ENCODE measurements at regions not wholly inside any gene's neighbourhood (a gene's known extent, or its start where the extent isn't known, plus 50 kb on each side); places are given as distances from the start of the nearest gene placed in this dataset.

DNA sequence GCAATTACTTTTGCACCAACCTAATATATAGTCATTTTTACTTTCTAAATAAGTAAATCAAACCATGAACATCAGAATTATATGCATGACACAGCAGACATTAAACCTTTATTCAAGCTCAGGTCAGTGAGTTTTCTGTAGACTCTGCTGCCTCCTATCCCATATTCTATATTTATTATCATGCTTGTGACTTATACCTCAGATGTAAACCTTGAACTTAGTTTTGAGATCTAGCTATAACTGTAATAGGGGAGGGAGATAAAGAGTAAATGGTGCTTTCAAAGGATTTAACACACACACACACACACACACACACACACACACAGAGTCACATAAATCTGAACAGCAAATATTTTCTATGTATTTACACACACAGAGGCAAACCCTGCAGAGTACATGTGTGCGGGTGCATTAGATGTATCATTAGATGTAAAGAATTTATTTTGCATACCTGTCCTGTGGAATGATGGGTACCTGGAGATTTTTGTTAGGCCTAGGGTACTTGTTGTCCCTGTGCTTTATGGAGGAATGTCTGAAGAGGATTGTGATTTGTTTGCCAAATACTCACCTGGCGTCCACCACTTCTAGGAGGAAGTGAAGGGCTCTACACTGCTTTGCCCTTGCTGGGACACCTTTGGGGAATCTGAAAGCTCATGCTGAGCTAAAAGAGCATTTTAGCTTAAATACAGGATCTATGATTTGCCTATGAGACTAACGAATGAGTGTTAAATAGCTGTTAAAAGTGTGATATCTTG is 521.9 kb downstream of the KLF5 start:
- intact Hi-C loops (cut with micrococcal nuclease): no loop called here
- H3K27me3 Mint-ChIP-seq: peaks cover 1% of the 10 kb centered on the region
- H3K4me3 Mint-ChIP-seq: no peak overlapping the region
- DNase-seq (no peak), ATAC-seq (no peak)
- no peak overlapping the region for H3K27ac Mint-ChIP-seq
- no peaks in the 10 kb centered on the region for H3K4me1 Mint-ChIP-seq (ENCODE audit: low read depth)
- CTCF ChIA-PET: no interaction called here
- peaks cover 3% of the 10 kb centered on the region for H3K9me3 Mint-ChIP-seq
- no peaks in the 10 kb centered on the region for H3K36me3 Mint-ChIP-seq (ENCODE audit: low read depth)
- POLR2A ChIA-PET: no interaction called here
- TF ChIP-seq, protein P1, sequence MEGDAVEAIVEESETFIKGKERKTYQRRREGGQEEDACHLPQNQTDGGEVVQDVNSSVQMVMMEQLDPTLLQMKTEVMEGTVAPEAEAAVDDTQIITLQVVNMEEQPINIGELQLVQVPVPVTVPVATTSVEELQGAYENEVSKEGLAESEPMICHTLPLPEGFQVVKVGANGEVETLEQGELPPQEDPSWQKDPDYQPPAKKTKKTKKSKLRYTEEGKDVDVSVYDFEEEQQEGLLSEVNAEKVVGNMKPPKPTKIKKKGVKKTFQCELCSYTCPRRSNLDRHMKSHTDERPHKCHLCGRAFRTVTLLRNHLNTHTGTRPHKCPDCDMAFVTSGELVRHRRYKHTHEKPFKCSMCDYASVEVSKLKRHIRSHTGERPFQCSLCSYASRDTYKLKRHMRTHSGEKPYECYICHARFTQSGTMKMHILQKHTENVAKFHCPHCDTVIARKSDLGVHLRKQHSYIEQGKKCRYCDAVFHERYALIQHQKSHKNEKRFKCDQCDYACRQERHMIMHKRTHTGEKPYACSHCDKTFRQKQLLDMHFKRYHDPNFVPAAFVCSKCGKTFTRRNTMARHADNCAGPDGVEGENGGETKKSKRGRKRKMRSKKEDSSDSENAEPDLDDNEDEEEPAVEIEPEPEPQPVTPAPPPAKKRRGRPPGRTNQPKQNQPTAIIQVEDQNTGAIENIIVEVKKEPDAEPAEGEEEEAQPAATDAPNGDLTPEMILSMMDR (IDR thresholded peaks at IDR 0.05): no peak

DNA sequence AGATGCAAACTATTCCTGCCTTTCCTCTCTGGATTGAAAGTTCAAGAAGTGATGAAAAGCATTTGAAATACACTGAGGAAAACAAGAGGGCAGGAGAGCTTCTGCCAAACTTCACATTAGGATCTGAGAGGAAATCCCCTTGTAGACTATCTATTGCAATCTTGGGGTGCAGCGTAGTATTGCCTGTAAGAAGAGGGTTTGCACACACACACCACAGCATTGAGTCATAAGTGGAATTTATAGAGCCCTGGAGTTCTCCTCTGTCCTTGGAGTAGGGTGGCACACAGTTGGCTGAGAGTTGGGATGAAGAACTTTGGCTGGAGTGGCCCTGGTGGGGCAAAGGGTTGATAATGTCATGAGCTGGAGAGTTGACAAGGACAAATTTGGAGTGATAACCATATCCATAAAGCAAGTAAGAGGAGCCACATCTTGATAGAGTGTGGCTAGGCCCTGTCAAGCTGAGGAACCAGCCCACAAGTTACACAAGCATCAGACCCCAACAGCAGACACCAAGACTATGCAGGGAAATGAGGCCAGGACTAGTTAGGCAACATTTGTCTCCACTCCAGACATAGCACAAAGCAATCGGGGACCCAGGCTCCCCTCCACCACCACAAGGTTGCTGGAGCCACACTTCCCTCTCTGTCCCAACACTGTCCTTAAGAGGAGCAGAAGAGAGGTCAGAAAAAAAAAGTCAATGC is 520.9 kb downstream of the KLF5 start:
- Mint-ChIP-seq H3K27ac (no peak overlapping the region), H3K9me3 (no peaks in the 10 kb centered on the region), H3K4me3 (no peak overlapping the region), H3K36me3 (ENCODE audit: low read depth) (no peaks in the 10 kb centered on the region), H3K27me3 (peaks cover 1% of the 10 kb centered on the region), H3K4me1 (ENCODE audit: low read depth) (no peaks in the 10 kb centered on the region)
- CTCF ChIA-PET: no interaction called here
- ATAC-seq: no peak
- TF ChIP-seq, protein P1 (IDR thresholded peaks at IDR 0.05): no peak
- POLR2A ChIA-PET: no interaction called here
- no peak for DNase-seq
- intact Hi-C loops (cut with micrococcal nuclease): no loop called here

DNA sequence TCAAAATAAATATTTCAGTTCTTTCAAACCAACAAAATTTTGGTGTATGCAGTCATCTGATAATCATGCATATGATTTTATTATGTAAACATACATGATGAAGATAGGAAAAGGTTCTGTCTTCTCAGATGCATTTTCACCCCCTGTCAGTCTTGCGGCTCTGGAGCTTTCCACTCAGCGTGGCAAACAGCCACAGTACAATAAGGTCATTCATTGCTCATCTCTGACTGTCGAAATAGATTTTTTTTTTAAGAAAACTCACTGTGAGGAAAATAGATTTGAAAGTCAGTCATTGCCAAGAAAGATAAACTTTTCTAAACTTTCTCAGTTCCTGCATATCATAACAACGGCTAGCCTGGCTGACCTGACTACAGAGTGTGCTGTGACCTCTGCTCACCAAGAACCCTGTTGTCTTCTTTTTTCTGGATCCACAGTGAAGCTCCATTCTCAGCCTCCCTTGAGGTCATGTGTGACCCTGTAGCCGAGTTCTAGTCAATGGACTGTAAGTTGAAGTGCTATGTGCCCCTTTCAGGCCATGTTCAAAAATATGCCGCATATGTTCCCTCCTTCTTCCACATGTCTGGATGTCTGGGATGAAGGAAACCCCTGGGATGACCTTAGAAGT is 519.6 kb downstream of the KLF5 start:
- H3K4me1 Mint-ChIP-seq (ENCODE audit: low read depth): no peaks in the 10 kb centered on the region
- no peaks in the 10 kb centered on the region for H3K9me3 Mint-ChIP-seq
- no peak overlapping the region for H3K4me3 Mint-ChIP-seq
- intact Hi-C loops (cut with micrococcal nuclease): no loop called here
- TF ChIP-seq, protein P1 (IDR thresholded peaks at IDR 0.05): no peak
- no peak for DNase-seq
- H3K27me3 Mint-ChIP-seq: peaks cover 1% of the 10 kb centered on the region
- ChIA-PET CTCF (no interaction called here), POLR2A (interaction anchor here (0.6 kb wide), 1 partner anchor 296 kb away, joined by 3 read pairs; no protein-coding TSS in a partner anchor)
- no peak overlapping the region for H3K27ac Mint-ChIP-seq
- ATAC-seq: no peak
- H3K36me3 Mint-ChIP-seq (ENCODE audit: low read depth): no peaks in the 10 kb centered on the region

DNA sequence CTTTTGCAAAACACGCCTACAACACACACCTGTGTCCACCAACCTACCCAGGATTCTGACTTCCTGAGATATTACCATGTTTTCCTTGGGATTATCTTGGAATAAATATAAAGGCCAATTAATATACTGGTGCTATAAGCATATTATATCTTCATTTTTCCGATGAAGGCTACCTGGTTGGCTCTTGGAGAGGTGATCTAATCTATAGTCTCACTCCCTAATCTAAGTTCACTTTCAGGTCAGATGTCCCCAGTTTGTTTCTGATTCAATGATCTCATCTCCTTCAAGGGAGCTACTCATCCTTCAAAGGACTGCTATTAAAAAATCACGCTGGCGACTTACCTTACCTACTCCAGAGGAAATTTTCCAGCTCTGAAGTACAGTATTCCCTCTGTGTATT is 517.5 kb downstream of the KLF5 start:
- intact Hi-C loops (cut with micrococcal nuclease): no loop called here
- Mint-ChIP-seq H3K27ac (no peak overlapping the region), H3K27me3 (peaks cover 1% of the 10 kb centered on the region), H3K4me3 (no peak overlapping the region), H3K9me3 (no peaks in the 10 kb centered on the region), H3K36me3 (ENCODE audit: low read depth) (no peaks in the 10 kb centered on the region), H3K4me1 (ENCODE audit: low read depth) (no peaks in the 10 kb centered on the region)
- POLR2A ChIA-PET: no interaction called here
- CTCF ChIA-PET: no interaction called here
- TF ChIP-seq, protein P1 (IDR thresholded peaks at IDR 0.05): no peak
- DNase-seq (no peak), ATAC-seq (no peak)

DNA sequence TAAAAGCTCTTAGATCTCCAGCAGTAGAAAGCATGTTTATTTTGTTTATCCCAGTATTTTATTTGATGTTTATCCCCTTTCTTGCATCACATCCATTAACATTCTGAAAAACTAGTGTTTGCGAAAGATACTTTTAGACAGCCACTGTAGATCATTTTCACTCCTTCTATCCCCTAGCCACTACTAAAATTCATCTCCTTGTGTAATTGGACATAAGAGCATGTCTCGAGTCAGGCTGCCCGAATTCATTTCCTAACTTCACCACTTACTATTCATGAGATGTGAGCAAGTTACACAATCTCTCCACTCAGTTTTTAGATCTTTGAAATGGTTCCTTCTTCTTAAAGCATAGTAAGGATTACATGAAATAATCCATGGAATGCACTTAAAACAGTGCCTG is 514.0 kb downstream of the KLF5 start:
- ATAC-seq: no peak
- H3K4me3 Mint-ChIP-seq: no peak overlapping the region
- TF ChIP-seq, protein P1 (IDR thresholded peaks at IDR 0.05): no peak
- H3K27ac Mint-ChIP-seq: no peak overlapping the region
- no peaks in the 10 kb centered on the region for H3K4me1 Mint-ChIP-seq (ENCODE audit: low read depth)
- intact Hi-C loops (cut with micrococcal nuclease): no loop called here
- H3K36me3 Mint-ChIP-seq (ENCODE audit: low read depth): no peaks in the 10 kb centered on the region
- H3K27me3 Mint-ChIP-seq: no peaks in the 10 kb centered on the region
- POLR2A ChIA-PET: no interaction called here
- CTCF ChIA-PET: interaction anchor here (1.0 kb wide), 1 partner anchor 11 kb away, joined by 3 read pairs; no protein-coding TSS in a partner anchor
- no peaks in the 10 kb centered on the region for H3K9me3 Mint-ChIP-seq
- no peak for DNase-seq
